ENCODE measurements at regions not wholly inside any gene's neighbourhood (a gene's known extent, or its start where the extent isn't known, plus 50 kb on each side); places are given as distances from the start of the nearest gene placed in this dataset.
"Not testable (repeated sequence)": the region's sequence is repeated elsewhere in the genome, so short reads cannot be mapped to it uniquely, and the experiment has no call there.

GRCh38 chr2:150812066-150812465 is 324.6 kb upstream of the RND3 start:
- no peak for DNase-seq

GRCh38 chr2:150811259-150811855 is 323.9 kb upstream of the RND3 start:
- DNase-seq = no peak

GRCh38 chr2:150809103-150809502 is 321.6 kb upstream of the RND3 start:
- DNase-seq = no peak

- DNase-seq = no peak
Measured at GRCh38 chr2:150806336-150806735, 318.9 kb upstream of the RND3 start.

DNA sequence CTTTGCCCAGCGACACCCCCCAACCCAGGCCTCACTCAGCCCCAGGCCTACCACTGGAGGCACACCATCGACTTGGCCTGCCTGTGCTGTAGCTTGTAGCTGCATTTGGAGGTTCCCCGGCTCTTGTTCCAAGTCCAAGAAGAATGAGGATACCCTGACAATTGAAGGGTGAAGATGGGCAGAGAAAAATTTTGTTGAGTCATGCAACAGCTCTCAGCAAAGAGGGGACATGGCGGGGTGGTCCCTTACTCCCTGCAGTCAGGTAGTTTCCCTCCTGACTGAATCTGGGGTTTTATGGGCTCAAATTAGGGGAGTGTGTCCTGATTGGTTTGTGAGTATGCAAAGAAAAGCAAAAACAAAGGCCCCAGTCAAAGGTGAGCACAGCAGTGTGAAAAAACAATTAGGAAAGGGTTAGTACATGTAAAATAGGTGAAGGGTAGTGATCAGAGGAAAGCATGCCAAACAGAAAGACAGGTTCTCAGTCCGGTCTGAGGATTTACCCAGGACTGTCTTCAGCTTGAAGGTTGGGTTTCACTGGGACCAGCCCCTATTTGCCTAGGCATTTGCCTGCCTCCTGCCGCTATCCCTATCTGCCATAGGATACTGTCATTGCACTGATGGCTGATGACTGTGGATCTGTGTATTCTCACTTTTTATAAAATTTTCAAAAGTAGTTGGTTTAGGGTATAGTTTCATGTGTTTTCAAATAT is 316.4 kb upstream of the RND3 start:
- no peak for DNase-seq

DNA sequence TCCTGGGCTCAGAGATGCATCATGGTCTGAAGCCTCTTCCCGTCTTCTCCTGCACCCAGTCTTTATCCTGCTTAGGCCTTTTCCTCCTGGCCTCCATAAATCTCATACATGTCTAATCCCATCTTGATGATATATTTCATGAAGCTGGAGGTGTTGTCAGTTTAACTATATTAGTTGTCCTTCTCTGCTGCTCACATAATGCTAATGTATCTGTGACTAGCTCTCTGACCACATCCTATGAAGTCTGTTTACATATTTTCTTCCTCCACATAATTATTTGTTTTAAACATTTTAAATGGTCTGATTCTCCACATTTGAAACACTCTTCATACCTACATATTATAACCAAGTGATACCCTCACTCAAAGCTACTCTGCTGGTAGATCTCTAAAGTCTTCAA is 315.2 kb upstream of the RND3 start:
- no peak for DNase-seq

DNA sequence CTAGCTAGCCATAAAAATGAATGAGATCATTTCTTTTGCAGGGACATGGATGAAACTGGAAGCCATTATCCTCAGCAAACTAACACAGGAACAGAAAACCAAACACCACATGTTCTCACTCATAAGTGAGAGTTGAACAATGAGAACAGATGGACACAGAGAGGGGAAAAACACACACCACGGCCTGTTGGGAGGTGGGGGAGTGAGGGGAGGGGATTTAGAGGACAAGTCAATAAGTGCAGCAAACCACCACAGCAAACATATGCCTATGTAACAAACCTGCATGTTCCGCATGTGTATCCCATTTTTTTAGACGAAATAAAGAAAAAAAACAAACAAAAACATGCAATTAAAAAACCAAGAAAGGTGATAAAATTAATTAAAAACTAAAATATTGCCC is 308.8 kb upstream of the RND3 start:
- not testable (repeated sequence) for DNase-seq

GRCh38 chr2:150792780-150793300 is 305.4 kb upstream of the RND3 start:
- DNase-seq = no peak

- no peak for DNase-seq
Measured at GRCh38 chr2:150791567-150791966, 304.1 kb upstream of the RND3 start.

DNA sequence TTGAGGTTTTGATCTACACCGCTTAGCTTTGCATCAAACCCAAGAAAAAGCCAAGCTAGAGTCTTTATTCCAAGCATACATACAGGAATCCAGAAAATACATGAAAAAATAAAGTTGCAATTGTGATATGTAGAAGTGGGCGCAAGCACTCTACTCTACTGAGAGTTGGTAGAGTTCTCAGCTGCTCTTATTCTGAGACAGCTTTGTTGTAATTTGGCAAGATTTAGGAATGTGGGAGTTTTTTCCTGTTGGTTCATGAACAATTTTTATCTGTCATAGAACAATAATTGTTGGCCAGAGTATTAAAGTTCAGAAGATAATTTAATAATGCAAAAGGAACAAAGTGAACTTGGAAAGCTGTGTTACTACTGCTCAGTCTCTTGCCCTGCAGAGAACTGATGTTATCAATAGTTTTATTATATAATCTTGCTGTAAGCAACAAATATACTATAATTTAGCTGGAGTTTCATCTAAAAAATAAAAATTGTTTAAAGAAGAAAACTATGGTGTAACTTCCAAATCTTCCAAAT is 302.0 kb upstream of the RND3 start:
- DNase-seq = no peak

GRCh38 chr2:150788426-150789140 is 301.1 kb upstream of the RND3 start:
- no peak for DNase-seq

- DNase-seq = no peak
Measured at GRCh38 chr2:150787353-150788093, 300.1 kb upstream of the RND3 start.

DNA sequence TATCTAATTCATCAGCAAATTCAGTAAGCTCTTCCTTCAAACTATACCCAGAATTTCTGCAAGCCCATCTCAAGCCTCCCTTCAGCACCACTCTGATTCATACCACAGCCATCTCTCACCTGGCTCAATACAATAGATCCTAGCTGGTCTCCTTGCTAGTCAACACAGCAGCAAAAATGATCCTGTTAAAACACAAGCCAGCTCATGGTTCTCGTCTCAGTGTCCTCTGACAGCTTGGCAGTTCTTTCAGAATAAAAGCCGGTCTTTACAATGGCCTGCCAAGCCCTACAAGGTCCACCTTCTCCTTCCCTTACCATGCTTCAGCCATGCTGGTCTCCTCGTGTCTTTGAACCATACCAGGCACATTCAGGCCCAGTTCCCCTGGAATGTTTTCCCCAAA is 296.9 kb upstream of the RND3 start:
- DNase-seq = no peak

GRCh38 chr2:150783896-150784295 is 296.4 kb upstream of the RND3 start:
- no peak for DNase-seq

DNA sequence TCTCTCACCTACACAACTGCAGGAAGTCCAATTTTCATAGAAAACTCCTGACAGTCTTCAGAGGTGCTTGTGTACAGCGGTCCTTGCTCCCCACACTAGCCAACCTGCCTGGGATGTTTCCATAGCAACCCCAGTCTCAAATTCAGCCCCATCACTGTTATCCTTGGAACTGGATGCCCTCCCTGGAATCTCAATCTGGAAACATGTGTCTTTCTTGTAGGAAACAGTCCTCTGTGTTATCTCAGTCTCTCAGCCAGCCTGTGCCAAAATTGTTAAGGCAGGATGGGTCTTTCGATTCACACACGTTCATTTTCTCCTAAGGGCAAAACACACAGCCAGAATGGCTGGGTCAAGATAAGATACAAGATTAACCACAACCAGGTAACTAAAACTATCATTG is 295.5 kb upstream of the RND3 start:
- no peak for DNase-seq

GRCh38 chr2:150782613-150783012 is 295.1 kb upstream of the RND3 start:
- DNase-seq = no peak

- no peak for DNase-seq
Measured at GRCh38 chr2:150781142-150781541, 293.7 kb upstream of the RND3 start.

DNA sequence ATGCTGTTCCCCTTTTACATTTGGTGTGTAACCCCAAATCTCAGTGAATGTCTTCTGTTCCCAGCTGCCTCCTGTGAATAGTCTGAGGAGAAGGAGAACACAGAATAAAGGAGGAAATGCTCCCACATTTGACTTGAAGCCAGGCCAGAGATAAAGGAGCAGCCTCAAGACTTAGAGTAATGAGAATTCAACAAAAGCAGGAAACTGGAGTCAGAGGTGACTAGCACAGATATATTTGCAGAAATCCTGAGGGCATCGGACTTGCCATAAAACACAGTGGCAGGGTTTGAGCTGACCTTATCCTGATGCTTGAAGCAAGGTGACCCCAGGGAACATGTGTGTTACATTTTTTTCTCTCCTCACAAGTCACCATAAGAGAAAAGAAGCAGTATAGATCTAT is 291.4 kb upstream of the RND3 start:
- no peak for DNase-seq

- no peak for DNase-seq
Measured at GRCh38 chr2:150769421-150769820, 282.0 kb upstream of the RND3 start.

GRCh38 chr2:150767991-150768746 is 280.7 kb upstream of the RND3 start:
- no peak for DNase-seq

GRCh38 chr2:150762571-150762970 is 275.1 kb upstream of the RND3 start:
- no peak for DNase-seq

DNA sequence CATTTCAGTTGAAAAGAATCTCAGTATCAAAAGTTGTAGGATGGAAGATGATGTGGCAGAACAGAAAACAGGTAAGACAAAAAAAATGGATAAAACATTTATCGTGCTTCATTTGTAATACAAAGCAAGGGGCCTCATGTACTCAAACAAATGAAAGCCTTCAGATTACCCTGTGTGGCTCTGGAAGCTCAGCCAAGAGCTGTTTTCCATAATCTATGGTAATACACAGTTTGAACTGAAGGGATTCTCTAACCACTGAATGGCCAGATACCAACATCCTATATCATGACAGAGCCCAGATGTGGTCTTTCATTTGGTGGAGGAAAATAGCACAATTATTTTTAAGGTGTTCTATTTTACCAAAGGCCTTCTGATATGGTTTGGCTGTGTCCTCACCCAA is 272.1 kb upstream of the RND3 start:
- no peak for DNase-seq
